ENCODE measurements at regions not wholly inside any gene's neighbourhood (a gene's known extent, or its start where the extent isn't known, plus 50 kb on each side); places are given as distances from the start of the nearest gene placed in this dataset.
"Not testable (repeated sequence)": the region's sequence is repeated elsewhere in the genome, so short reads cannot be mapped to it uniquely, and the experiment has no call there.

- H3K79me2 ChIP-seq (ENCODE audit: insufficient read depth, low read length), result no peaks in the 10 kb centered on the region
- ATAC-seq (ENCODE audit: insufficient read depth, low read depth) (no peak), DNase-seq (no peak)
- H2AFZ ChIP-seq (ENCODE audit: low read depth, low read length), result no peak overlapping the region
- no peak overlapping the region for H3K27ac ChIP-seq (ENCODE audit: low read length)
- H4K20me1 ChIP-seq (ENCODE audit: insufficient read depth, low read length), result no peaks in the 10 kb centered on the region
- H3K9me3 ChIP-seq (ENCODE audit: insufficient read depth, low read length, severe bottlenecking), result no peaks in the 10 kb centered on the region
- no peak overlapping the region for H3K4me2 ChIP-seq (ENCODE audit: insufficient read depth, low read length)
- H3K27me3 ChIP-seq (ENCODE audit: insufficient read depth, low read length, poor library complexity), result no peaks in the 10 kb centered on the region
- no peak overlapping the region for H3K9ac ChIP-seq (ENCODE audit: low read depth, low read length)
- no peak overlapping the region for H3K4me3 ChIP-seq (ENCODE audit: low read depth in 1 of 2, low read length in 2 of 2)
- no peaks in the 10 kb centered on the region for H3K36me3 ChIP-seq (ENCODE audit: insufficient read depth, low read length)
- TF ChIP-seq CTCF (IDR thresholded peaks at IDR 0.05; ENCODE audit: borderline replicate concordance, extremely low read depth, low read length, poor library complexity, severe bottlenecking), result no peak
- no peak for TF ChIP-seq EZH2 (IDR thresholded peaks at IDR 0.05; ENCODE audit: borderline replicate concordance, low read depth, low read length, severe bottlenecking)
- H3K4me1 ChIP-seq (ENCODE audit: insufficient read depth, low read length), result no peaks in the 10 kb centered on the region
Observed at GRCh38 chr11:50275133-50275532, 242.5 kb downstream of the OR4C45 start.

GRCh38 chr11:50278756-50279155, 246.1 kb downstream of the OR4C45 start:
- no peaks in the 10 kb centered on the region for H3K9me3 ChIP-seq (ENCODE audit: insufficient read depth, low read length, severe bottlenecking)
- no peak overlapping the region for H3K4me3 ChIP-seq (ENCODE audit: low read depth in 1 of 2, low read length in 2 of 2)
- H3K9ac ChIP-seq (ENCODE audit: low read depth, low read length), result no peak overlapping the region
- H3K36me3 ChIP-seq (ENCODE audit: insufficient read depth, low read length), result no peaks in the 10 kb centered on the region
- ATAC-seq (ENCODE audit: insufficient read depth, low read depth), result no peak
- H3K79me2 ChIP-seq (ENCODE audit: insufficient read depth, low read length), result no peaks in the 10 kb centered on the region
- H3K27me3 ChIP-seq (ENCODE audit: insufficient read depth, low read length, poor library complexity), result no peaks in the 10 kb centered on the region
- no peaks in the 10 kb centered on the region for H4K20me1 ChIP-seq (ENCODE audit: insufficient read depth, low read length)
- TF ChIP-seq EZH2 (IDR thresholded peaks at IDR 0.05; ENCODE audit: borderline replicate concordance, low read depth, low read length, severe bottlenecking), result no peak
- TF ChIP-seq CTCF (IDR thresholded peaks at IDR 0.05; ENCODE audit: borderline replicate concordance, extremely low read depth, low read length, poor library complexity, severe bottlenecking), result no peak
- H3K4me1 ChIP-seq (ENCODE audit: insufficient read depth, low read length), result no peaks in the 10 kb centered on the region
- no peak overlapping the region for H2AFZ ChIP-seq (ENCODE audit: low read depth, low read length)
- DNase-seq, result no peak
- H3K27ac ChIP-seq (ENCODE audit: low read length), result no peak overlapping the region
- H3K4me2 ChIP-seq (ENCODE audit: insufficient read depth, low read length), result no peak overlapping the region

- Histone ChIP-seq H3K79me2 (ENCODE audit: insufficient read depth, low read length) (no peaks in the 10 kb centered on the region), H3K4me2 (ENCODE audit: insufficient read depth, low read length) (no peak overlapping the region), H3K9me3 (ENCODE audit: insufficient read depth, low read length, severe bottlenecking) (peaks cover 10% of the 10 kb centered on the region), H3K9ac (ENCODE audit: low read depth, low read length) (no peak overlapping the region), H4K20me1 (ENCODE audit: insufficient read depth, low read length) (no peaks in the 10 kb centered on the region), H3K4me3 (ENCODE audit: low read depth in 1 of 2, low read length in 2 of 2) (peak overlapping the region in 1 of 2 experiments; percentile 41; a peak in 1 of 4 replicates), H3K4me1 (ENCODE audit: insufficient read depth, low read length) (no peaks in the 10 kb centered on the region), H3K27ac (ENCODE audit: low read length) (no peak overlapping the region), H2AFZ (ENCODE audit: low read depth, low read length) (no peak overlapping the region), H3K36me3 (ENCODE audit: insufficient read depth, low read length) (no peaks in the 10 kb centered on the region), H3K27me3 (ENCODE audit: insufficient read depth, low read length, poor library complexity) (no peaks in the 10 kb centered on the region)
- no peak for ATAC-seq (ENCODE audit: insufficient read depth, low read depth)
- TF ChIP-seq CTCF (IDR thresholded peaks at IDR 0.05; ENCODE audit: borderline replicate concordance, extremely low read depth, low read length, poor library complexity, severe bottlenecking), result no peak
- no peak for TF ChIP-seq EZH2 (IDR thresholded peaks at IDR 0.05; ENCODE audit: borderline replicate concordance, low read depth, low read length, severe bottlenecking)
- no peak for DNase-seq
Observed at GRCh38 chr11:50298182-50298988, 265.7 kb downstream of the OR4C45 start.

GRCh38 chr11:50330723-50331122, 298.0 kb downstream of the OR4C45 start:
- not testable (repeated sequence) for H3K27ac ChIP-seq (ENCODE audit: low read length); H3K4me3 ChIP-seq (ENCODE audit: low read depth in 1 of 2, low read length in 2 of 2); H3K36me3 ChIP-seq (ENCODE audit: insufficient read depth, low read length); H3K27me3 ChIP-seq (ENCODE audit: insufficient read depth, low read length, poor library complexity); H3K4me1 ChIP-seq (ENCODE audit: insufficient read depth, low read length); H3K4me2 ChIP-seq (ENCODE audit: insufficient read depth, low read length); ATAC-seq (ENCODE audit: insufficient read depth, low read depth); H3K9ac ChIP-seq (ENCODE audit: low read depth, low read length); H2AFZ ChIP-seq (ENCODE audit: low read depth, low read length); H3K79me2 ChIP-seq (ENCODE audit: insufficient read depth, low read length); DNase-seq; H3K9me3 ChIP-seq (ENCODE audit: insufficient read depth, low read length, severe bottlenecking); H4K20me1 ChIP-seq (ENCODE audit: insufficient read depth, low read length)

Measured in DND-41 (cell line).